GM06990 (cell line): ENCODE measurements at regions not wholly inside any gene's neighbourhood (a gene's known extent, or its start where the extent isn't known, plus 50 kb on each side); places are given as distances from the start of the nearest gene placed in this dataset.

Source experiments
- DNase-seq: peaks from one replicate; pipeline ENCODE4 v3.0.0-alpha.2; 2011; ENCODE audit not compliant: insufficient read length; ENCODE audit errors: extremely low read depth
- H3K27me3 ChIP-seq: replicated peaks from 2 replicates; pipeline ENCODE4 v1.6.0; 2011; ENCODE audit warnings: low read length; ENCODE audit not compliant: control insufficient read depth, insufficient read depth
- H3K36me3 ChIP-seq: 2 replicates; pipeline ENCODE4 v1.5.1; 2011; ENCODE audit warnings: low read length; ENCODE audit not compliant: control insufficient read depth, insufficient read depth
- H3K4me3 ChIP-seq: replicated peaks from 2 replicates; pipeline ENCODE4 v1.5.1; 2011; ENCODE audit warnings: low read depth, mild to moderate bottlenecking, control low read depth, low read length
- CTCF ChIP-seq: IDR thresholded peaks from 2 replicates; pipeline ENCODE4 v1.5.1; 2011; ENCODE audit warnings: low read length, control low read depth, mild to moderate bottlenecking, inconsistent platforms; ENCODE audit not compliant: insufficient read depth, poor library complexity, severe bottlenecking

GRCh38 chr2:831225-831536, 119.5 kb upstream of the SNTG2 start:
- no peak for DNase-seq
- H3K36me3 ChIP-seq: no peaks in the 10 kb centered on the region
- no peaks in the 10 kb centered on the region for H3K27me3 ChIP-seq
- H3K4me3 ChIP-seq: no peak overlapping the region
- no peak for TF ChIP-seq CTCF

DNA sequence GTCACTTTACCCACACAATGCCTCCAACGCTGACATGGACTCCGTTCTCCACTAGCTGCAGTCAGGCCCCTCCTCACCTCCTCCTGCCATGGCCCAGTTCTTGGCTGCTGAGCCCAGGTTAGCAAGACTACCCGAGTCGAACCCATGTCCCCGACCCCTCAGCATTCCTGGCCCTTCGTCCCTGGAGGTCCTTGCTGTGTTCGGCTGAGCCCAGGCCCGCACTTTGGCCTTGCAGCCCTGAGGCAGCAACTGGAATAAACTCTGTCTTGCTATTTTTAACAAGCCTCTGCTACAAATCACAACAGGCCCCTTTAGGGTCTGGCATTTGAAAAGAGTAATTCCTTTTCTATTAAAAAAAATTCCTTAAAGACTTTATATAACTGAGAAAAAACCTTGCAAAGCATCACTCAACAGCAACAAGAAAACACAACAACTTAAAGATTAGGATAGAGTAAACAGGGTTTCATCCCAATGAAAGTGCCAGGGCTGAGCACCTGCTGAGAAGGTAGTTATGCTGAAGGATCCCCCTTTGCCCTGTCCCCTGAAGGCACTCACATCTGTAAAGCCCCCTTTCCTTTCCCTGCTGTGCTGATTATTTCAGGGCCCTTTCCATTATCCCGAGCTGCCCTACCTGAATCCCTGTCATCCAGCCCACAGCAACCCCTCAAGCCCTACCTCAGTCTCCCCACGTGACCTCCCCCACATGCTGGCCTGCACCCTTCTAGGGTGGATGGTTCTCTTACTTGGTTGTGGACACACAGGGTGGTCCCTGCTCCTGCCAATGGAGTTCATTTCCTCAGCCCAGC, 120.0 kb upstream of the SNTG2 start:
- no peaks in the 10 kb centered on the region for H3K27me3 ChIP-seq
- TF ChIP-seq CTCF: no peak

DNA sequence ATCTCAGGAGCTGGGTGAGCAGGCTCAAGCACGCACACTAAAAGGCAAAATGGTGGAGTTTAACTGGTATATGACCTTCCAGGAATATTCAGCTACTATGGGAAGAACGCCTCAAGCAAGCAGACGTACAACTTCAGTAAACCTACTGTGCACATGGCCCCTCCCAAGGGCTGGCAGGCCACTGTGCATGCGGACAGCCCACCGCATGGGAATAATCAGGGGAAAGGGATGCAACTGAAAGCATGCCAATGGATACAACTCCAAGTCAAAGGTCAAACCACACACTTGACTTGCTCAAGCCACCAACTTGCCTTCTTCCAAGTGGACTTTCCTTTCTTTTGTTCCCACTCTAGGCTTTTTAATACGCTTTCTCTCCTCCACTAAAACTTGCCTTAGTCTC, 121.6 kb upstream of the SNTG2 start:
- Histone ChIP-seq H3K4me3 (no peak overlapping the region), H3K36me3 (no peaks in the 10 kb centered on the region), H3K27me3 (no peaks in the 10 kb centered on the region)
- DNase-seq: no peak
- no peak for TF ChIP-seq CTCF

More for the DNA sequence above, 120.0 kb upstream of the SNTG2 start:
- DNase-seq: no peak
- no peaks in the 10 kb centered on the region for H3K36me3 ChIP-seq
- H3K4me3 ChIP-seq: no peak overlapping the region

- Histone ChIP-seq H3K4me3 (no peak overlapping the region), H3K27me3 (no peaks in the 10 kb centered on the region), H3K36me3 (no peaks in the 10 kb centered on the region)
- no peak for TF ChIP-seq CTCF
- no peak for DNase-seq
Measured at GRCh38 chr2:824954-825353, 125.7 kb upstream of the SNTG2 start.

DNA sequence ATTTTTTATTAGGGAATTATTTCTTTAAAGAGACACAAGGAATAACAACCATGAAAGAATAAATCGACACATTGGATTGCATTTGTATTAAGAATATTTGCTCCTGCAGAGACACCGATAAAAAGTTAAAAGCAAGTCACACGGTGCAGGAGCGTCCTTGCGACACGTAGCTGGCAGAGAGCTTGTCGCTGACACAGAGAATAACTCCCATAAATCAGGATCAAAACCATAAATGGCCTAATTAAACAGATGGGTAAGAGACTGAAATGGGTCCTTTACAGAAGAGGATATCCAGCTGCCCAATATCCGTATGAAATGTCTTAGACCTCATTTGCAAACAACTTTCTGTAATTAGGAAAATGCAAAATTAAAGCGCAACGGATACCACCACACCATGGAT, 126.1 kb upstream of the SNTG2 start:
- H3K36me3 ChIP-seq: no peaks in the 10 kb centered on the region
- no peak overlapping the region for H3K4me3 ChIP-seq
- TF ChIP-seq CTCF: no peak
- DNase-seq: no peak
- H3K27me3 ChIP-seq: no peaks in the 10 kb centered on the region

GRCh38 chr2:821546-821945, 129.1 kb upstream of the SNTG2 start:
- no peak for TF ChIP-seq CTCF
- no peaks in the 10 kb centered on the region for H3K27me3 ChIP-seq
- H3K36me3 ChIP-seq: no peaks in the 10 kb centered on the region
- H3K4me3 ChIP-seq: no peak overlapping the region
- DNase-seq: no peak
